SK-N-SH (cell line): ENCODE measurements at regions not wholly inside any gene's neighbourhood (a gene's known extent, or its start where the extent isn't known, plus 50 kb on each side); places are given as distances from the start of the nearest gene placed in this dataset.

ENCODE experiments used
- CTCF ChIA-PET: fragments of 300-600, 350-600 bp; formaldehyde crosslinking; extraction: SDS; loops from one replicate; lab custom pipeline; 2021; lab: Yijun Ruan, JAX
- POLR2A ChIA-PET: fragments of 350-600 bp; sonication (Branson Sonifier 250); formaldehyde crosslinking; extraction: SDS; loops from one replicate; lab custom pipeline; 2020; ENCODE audit warnings: antibody characterized with exemption, inconsistent platforms; lab: Yijun Ruan, JAX
- DNase-seq: peaks from one replicate; pipeline ENCODE4 v3.0.0; 2012
- H2AFZ ChIP-seq: fragments of 200-600 bp; sonication (generic); 2 replicates; pipeline ENCODE4 v1.8.1; 2016; ENCODE audit warnings: antibody characterized with exemption, mild to moderate bottlenecking, low read depth
- H3F3A ChIP-seq: fragments of 200-600 bp; sonication (generic); replicated peaks from 2 replicates; pipeline ENCODE3; 2016; ENCODE audit warnings: antibody characterized with exemption, mild to moderate bottlenecking; ENCODE audit not compliant: insufficient read depth
- H3K27ac ChIP-seq, 2 experiments: fragments of 200-500 bp in 1 of 2; fragments of 200-600 bp in 1 of 2; sonication (Bioruptor generic) in 1 of 2; sonication (generic), shearing (Covaris generic) in 1 of 2; 2 replicates each; pipeline versions ENCODE4 v1.5.1 to v1.6.1; 2014 to 2016; ENCODE audit warnings: low read depth in 2 of 2, inconsistent platforms in 1 of 2, low read length in 1 of 2, mild to moderate bottlenecking in 1 of 2, mixed read lengths in 1 of 2
- H3K27me3 ChIP-seq: fragments of 200-600 bp; sonication (generic), shearing (Covaris generic); 2 replicates; pipeline ENCODE4 v1.6.1; 2016; ENCODE audit warnings: mixed run types; ENCODE audit not compliant: insufficient read depth
- H3K36me3 ChIP-seq, 2 experiments: fragments of 200-500 bp in 1 of 2; fragments of 200-600 bp in 1 of 2; sonication (Bioruptor generic) in 1 of 2; sonication (generic) in 1 of 2; replicated peaks in 1 of 2; 2 replicates each; pipeline versions ENCODE3 to v1.5.1; 2014 to 2016; ENCODE audit warnings: low read length in 1 of 2, mild to moderate bottlenecking in 1 of 2; ENCODE audit not compliant: insufficient read depth in 2 of 2, control insufficient read depth in 1 of 2
- H3K4me1 ChIP-seq, 2 experiments: fragments of 200-500 bp in 1 of 2; fragments of 200-600 bp in 1 of 2; sonication (Bioruptor generic) in 1 of 2; sonication (generic), shearing (Covaris generic) in 1 of 2; 2 replicates each; pipeline versions ENCODE4 v1.5.1 to v1.6.1; 2014 to 2016; ENCODE audit warnings: low read depth in 1 of 2, low read length in 1 of 2, mixed run types in 1 of 2; ENCODE audit not compliant: insufficient read depth in 2 of 2, control insufficient read depth in 1 of 2
- H3K4me2 ChIP-seq: fragments of 200-600 bp; sonication (generic), shearing (Covaris generic); 2 replicates; pipeline ENCODE4 v1.6.1; 2017; ENCODE audit warnings: mixed run types
- H3K4me3 ChIP-seq, 2 experiments: fragments of 200-500 bp in 1 of 2; fragments of 200-600 bp in 1 of 2; sonication (Bioruptor generic) in 1 of 2; sonication (generic), shearing (Covaris generic) in 1 of 2; 2 replicates each; pipeline versions ENCODE4 v1.5.1 to v1.8.1; 2014 to 2016; ENCODE audit warnings: low read depth in 2 of 2, inconsistent platforms in 1 of 2, low read length in 1 of 2, mild to moderate bottlenecking in 1 of 2, mixed read lengths in 1 of 2, moderate library complexity in 1 of 2
- H3K79me2 ChIP-seq: fragments of 200-600 bp; sonication (generic); 2 replicates; pipeline ENCODE4 v1.8.1; 2017; ENCODE audit warnings: mild to moderate bottlenecking; ENCODE audit not compliant: insufficient read depth
- H3K9ac ChIP-seq: fragments of 200-600 bp; sonication (generic); 2 replicates; pipeline ENCODE4 v1.6.1; 2017; ENCODE audit warnings: mixed run types
- H3K9me2 ChIP-seq: fragments of 200-600 bp; sonication (generic); 2 replicates; pipeline ENCODE4 v1.6.1; 2017; ENCODE audit warnings: mixed run types
- H3K9me3 ChIP-seq: fragments of 200-600 bp; sonication (generic); 2 replicates; pipeline ENCODE4 v1.6.1; 2017; ENCODE audit warnings: mixed run types, mild to moderate bottlenecking, moderate library complexity
- H4K20me1 ChIP-seq: fragments of 200-600 bp; sonication (generic); 2 replicates; pipeline ENCODE4 v1.6.1; 2017; ENCODE audit warnings: mild to moderate bottlenecking, mixed run types; ENCODE audit not compliant: insufficient read depth
- CHD2 ChIP-seq: fragments of 150-350 bp; IDR thresholded peaks from 2 replicates; pipeline ENCODE4 v1.6.1; 2018; ENCODE audit warnings: low read length; ENCODE audit not compliant: partially characterized antibody
- CTCF ChIP-seq: fragments of 200-600 bp; sonication (generic); IDR thresholded peaks from 2 replicates; pipeline ENCODE4 v1.6.1; 2017; ENCODE audit warnings: antibody characterized with exemption, mild to moderate bottlenecking, moderate library complexity
- EP300 ChIP-seq, 2 experiments: IDR thresholded peaks; 2 replicates each; pipeline versions ENCODE4 v1.4.0 to v1.6.1; 2012; ENCODE audit warnings: borderline replicate concordance in 1 of 2, low read depth in 1 of 2, low read length in 1 of 2
- GATA2 ChIP-seq: sonication (generic); formaldehyde crosslinking; IDR thresholded peaks from 2 replicates; pipeline ENCODE4 v1.5.0; 2020; ENCODE audit warnings: mild to moderate bottlenecking, missing genetic modification reagents
- JUND ChIP-seq: IDR thresholded peaks from 2 replicates; pipeline ENCODE4 v1.4.0; 2012
- NRF1 ChIP-seq: IDR thresholded peaks from 2 replicates; pipeline ENCODE4 v1.6.1; 2012; ENCODE audit warnings: low read depth, mild to moderate bottlenecking, low read length
- PBX3 ChIP-seq: IDR thresholded peaks from 2 replicates; pipeline ENCODE4; 2012
- POLR2AphosphoS5 ChIP-seq: IDR thresholded peaks from 2 replicates; pipeline ENCODE4 v1.6.1; 2012; ENCODE audit warnings: low read depth, low read length
- TAF1 ChIP-seq: IDR thresholded peaks from 2 replicates; pipeline ENCODE4 v1.6.1; 2012; ENCODE audit warnings: low read depth, mild to moderate bottlenecking, low read length, moderate library complexity, borderline replicate concordance
- YY1 ChIP-seq: IDR thresholded peaks from 2 replicates; pipeline ENCODE4 v1.4.0; 2012; ENCODE audit warnings: low read depth, mild to moderate bottlenecking
- WGBS: methylation state at CpG from one replicate; pipeline ENCODE4 v1.1.6; 2017; ENCODE audit warnings: low lambda C conversion rate; 5-methylcytosine and 5-hydroxymethylcytosine counted together

GRCh38 chr5:167307042-167307441 lies 984.4 kb upstream of the WWC1 start:
- no peak overlapping the region for H3K9ac ChIP-seq
- DNase-seq = no peak
- no peaks in the 10 kb centered on the region for H3K79me2 ChIP-seq
- no peaks in the 10 kb centered on the region for H3K27me3 ChIP-seq
- WGBS = 86% methylated on average over 4 of the region's 4 CpGs
- CTCF ChIA-PET = interaction anchor here (0.6 kb wide), 1 partner anchor 145 kb away, joined by 3 read pairs; no protein-coding TSS in a partner anchor
- no peaks in the 10 kb centered on the region for H3K9me3 ChIP-seq
- no peak overlapping the region for H3K27ac ChIP-seq
- H3F3A ChIP-seq = no peaks in the 10 kb centered on the region
- H2AFZ ChIP-seq = no peak overlapping the region
- TF ChIP-seq PBX3 (no peak), EP300 (IDR thresholded peaks at IDR 0.05; ENCODE audit: borderline replicate concordance in 1 of 2, low read depth in 1 of 2, low read length in 1 of 2) (peak in 1 of 2 experiments; percentile 30; a peak in 1 of 4 replicates), CHD2 (no peak), POLR2AphosphoS5 (no peak)
- TF ChIP-seq, all 33 proteins: peak for 1
- no peaks in the 10 kb centered on the region for H3K36me3 ChIP-seq
- H3K4me2 ChIP-seq = no peak overlapping the region
- peaks cover 0 to 17% of the 10 kb centered on the region in 2 experiments; a peak in 1 of 4 replicates for H3K4me1 ChIP-seq
- POLR2A ChIA-PET = no interaction called here
- no peaks in the 10 kb centered on the region for H3K9me2 ChIP-seq
- no peaks in the 10 kb centered on the region for H4K20me1 ChIP-seq
- H3K4me3 ChIP-seq = no peak overlapping the region

- no peaks in the 10 kb centered on the region for H3K9me2 ChIP-seq
- ChIA-PET CTCF (no interaction called here), POLR2A (no interaction called here)
- H3K9ac ChIP-seq = no peak overlapping the region
- no peak overlapping the region for H3K4me2 ChIP-seq
- H3K4me3 ChIP-seq = no peak overlapping the region
- H3F3A ChIP-seq = no peaks in the 10 kb centered on the region
- no peaks in the 10 kb centered on the region for H3K9me3 ChIP-seq
- no peaks in the 10 kb centered on the region for H3K36me3 ChIP-seq
- H4K20me1 ChIP-seq = no peaks in the 10 kb centered on the region
- no peak overlapping the region for H2AFZ ChIP-seq
- no peak for DNase-seq
- no peaks in the 10 kb centered on the region for H3K79me2 ChIP-seq
- peaks cover 0 to 17% of the 10 kb centered on the region in 2 experiments; a peak in 1 of 4 replicates for H3K4me1 ChIP-seq
- H3K27ac ChIP-seq = no peak overlapping the region
- TF ChIP-seq TAF1 = no peak
- TF ChIP-seq CTCF = no peak
- TF ChIP-seq JUND = no peak
- no peak for TF ChIP-seq CHD2
- no peak for TF ChIP-seq NRF1
- peak; percentile 21; the same call in 1 of the 2 replicates for TF ChIP-seq GATA2 (CRISPR knock-in tag)
- TF ChIP-seq YY1 = no peak
- TF ChIP-seq, all 33 proteins: peak for 1
- H3K27me3 ChIP-seq = no peaks in the 10 kb centered on the region
- WGBS = 53% methylated on average over 5 of the region's 5 CpGs
Measured at GRCh38 chr5:167308466-167308865, 983.0 kb upstream of the WWC1 start.
